ENCODE measurements at regions not wholly inside any gene's neighbourhood (a gene's known extent, or its start where the extent isn't known, plus 50 kb on each side); places are given as distances from the start of the nearest gene placed in this dataset.
"Not testable (repeated sequence)": the region's sequence is repeated elsewhere in the genome, so short reads cannot be mapped to it uniquely, and the experiment has no call there.

DNA sequence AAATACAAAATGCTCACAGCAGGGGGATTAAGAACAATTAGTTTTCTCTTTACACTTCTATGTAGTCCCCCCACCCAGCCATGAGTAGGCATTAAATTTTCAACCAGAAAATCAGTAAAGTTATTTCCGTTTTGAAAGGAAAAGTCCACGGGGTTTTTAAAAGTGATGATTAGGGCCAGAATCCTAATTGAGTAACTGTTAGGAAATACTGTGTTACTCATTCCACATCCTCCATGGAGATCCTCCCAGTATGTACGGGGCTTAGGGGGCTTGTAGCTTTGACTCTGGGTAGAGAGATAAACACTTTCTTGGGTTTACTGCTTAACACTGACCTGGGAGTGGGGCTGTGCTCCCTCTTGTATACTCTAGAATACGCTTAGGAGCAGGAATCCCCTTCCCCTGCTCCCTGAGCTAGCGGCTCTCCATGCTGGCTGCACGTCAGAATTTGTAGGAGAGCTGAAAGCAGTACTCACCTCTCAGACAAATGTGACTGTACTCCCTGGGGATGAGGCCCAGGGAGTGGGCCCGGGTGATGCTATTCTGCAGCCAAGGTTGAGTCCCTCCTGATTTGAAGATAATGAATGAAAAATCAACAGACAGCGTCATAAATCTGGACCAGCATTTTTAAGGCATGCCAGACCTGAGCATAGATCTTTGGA, 100.5 kb downstream of the SLC4A3 start:
- no peak for DNase-seq

DNA sequence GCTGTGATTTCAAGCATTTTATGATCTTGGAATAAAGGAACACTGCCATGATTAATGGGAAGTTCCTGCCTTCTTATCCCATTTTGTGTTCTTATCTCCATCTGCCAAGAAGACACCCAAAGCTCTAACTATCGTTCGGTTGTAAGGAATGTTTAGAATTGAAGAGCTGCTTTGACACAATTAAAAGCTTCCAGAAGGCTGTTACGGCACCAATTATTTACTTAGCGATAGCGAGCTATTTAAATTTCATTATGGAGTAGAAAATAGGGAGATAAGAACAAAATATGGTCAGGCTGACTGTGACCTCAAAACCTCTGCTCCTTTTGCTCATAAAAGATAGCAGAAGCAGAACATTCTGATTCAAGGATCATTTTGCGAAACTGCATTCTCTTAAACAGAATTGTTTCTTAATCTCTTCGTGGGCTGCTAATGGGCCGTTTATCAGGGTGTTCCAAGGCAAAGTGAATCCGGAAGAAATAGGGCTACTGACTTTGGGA, 101.6 kb downstream of the SLC4A3 start:
- DNase-seq: no peak

DNA sequence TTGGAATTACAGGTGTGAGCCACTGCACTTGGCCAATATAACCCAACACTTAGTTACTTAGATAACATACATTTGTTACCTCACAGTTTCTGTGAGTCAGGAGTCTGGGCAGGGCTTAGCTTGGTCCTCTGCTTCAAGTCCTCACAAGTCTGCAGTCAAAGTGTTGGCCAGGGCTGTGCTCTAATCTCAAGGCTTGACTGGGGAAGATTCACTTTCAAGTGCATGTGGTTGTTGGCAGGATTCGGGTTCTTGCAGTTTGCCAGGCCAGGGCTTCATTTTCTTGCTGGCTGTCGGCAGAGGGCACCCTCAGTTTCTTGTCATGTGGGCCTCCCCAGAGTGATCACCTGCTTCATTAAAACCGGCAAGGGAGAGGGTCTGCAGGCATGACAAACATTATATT, 103.7 kb downstream of the SLC4A3 start:
- no peak for DNase-seq

DNA sequence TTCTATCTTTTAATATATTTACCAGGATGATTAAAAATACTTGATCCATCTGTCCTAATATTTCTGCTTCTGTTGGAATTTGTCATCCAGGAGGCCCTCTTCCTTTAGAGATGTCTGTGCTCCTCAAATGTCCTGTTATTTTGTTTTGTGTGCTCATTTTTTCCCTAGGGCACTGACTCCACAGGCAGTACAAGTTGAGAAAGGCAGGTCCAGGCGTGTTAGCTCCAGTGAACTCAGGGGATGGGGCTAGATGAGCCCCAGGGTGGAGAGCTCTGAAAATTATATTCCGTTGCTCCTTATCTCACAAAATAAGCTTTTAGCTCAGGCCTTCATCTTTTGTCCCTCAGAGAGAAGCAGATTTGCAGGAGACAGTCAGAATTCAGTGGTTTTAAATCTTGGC, 105.7 kb downstream of the SLC4A3 start:
- DNase-seq: no peak

DNA sequence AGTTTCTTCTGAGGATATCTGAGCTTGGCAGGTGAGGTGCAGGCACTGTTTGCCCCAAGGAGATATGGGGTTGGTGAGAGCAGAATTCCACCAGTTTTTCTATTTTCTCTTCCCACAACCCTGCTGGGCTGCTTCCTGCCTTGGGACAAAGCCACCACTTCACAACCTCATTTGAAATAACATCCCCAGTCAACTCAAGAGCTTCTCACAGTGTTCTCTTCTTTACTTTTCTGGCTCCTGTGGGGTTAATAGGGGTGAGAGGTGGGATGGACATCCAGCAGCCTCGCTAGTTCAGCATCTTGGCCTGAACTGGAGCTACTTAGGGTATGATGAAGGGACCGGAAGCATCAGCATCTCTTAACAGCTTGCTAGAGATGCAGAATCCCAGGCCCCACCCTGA, 106.3 kb downstream of the SLC4A3 start:
- no peak for DNase-seq

DNA sequence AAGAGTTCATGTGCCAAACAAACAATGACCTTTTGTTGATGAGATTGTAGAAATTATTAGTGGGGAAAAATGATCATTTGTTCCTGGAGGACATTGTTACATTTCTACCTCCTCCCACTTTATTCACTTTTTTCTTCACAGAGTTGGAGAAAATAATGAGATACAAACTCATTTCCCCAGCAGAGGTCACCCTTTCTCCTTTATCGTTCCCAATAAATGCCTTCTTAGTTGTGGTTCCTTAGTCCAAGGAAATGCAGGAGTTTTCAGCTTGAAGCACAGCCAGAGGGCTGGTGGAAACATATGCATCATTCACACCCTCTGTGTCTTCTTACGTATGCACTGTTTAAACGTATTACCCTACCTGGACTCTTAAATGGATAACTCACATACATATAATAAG, 108.8 kb downstream of the SLC4A3 start:
- DNase-seq: peak in 1 of 2 donors; percentile 5

DNA sequence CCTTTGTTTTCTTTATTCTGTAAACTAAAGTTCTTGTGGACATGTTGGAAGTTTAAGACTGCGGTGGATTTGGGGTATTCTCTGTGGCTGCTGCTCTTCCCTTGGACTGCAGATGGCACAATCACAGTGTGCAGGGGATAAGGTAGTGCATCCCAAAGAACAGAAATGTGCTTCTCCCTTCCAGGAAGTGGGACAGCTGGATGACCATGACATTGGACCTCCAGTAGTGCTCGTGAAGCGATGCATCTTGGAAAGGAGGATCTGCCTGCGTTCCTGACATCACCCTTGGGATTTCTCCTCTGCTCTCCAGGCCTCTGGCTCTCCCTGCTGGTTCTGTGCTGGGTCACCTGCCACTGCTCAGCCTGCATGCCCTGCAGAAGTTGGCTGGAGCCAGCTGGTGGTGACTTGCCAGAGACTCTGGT, 109.9 kb downstream of the SLC4A3 start:
- DNase-seq: no peak

DNA sequence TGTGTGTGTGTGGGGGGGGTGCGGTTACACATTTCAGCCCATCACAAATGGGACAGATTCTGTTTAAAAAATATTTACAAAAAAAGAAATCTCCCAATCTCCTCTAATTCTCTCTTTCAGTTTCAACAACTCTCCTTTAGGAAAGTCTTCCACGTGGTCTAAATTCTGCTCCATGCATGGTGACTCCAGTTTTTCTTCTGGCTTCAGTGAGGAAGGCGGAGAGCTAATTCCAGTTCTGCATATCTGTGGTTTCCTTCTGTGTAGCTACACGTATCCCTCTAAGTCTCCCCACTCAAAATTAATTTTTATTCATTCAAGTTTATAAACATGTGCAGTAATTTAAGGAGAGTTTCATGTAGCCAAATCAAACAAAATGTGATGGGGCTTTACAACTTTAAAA, 111.6 kb downstream of the SLC4A3 start:
- no peak for DNase-seq

DNA sequence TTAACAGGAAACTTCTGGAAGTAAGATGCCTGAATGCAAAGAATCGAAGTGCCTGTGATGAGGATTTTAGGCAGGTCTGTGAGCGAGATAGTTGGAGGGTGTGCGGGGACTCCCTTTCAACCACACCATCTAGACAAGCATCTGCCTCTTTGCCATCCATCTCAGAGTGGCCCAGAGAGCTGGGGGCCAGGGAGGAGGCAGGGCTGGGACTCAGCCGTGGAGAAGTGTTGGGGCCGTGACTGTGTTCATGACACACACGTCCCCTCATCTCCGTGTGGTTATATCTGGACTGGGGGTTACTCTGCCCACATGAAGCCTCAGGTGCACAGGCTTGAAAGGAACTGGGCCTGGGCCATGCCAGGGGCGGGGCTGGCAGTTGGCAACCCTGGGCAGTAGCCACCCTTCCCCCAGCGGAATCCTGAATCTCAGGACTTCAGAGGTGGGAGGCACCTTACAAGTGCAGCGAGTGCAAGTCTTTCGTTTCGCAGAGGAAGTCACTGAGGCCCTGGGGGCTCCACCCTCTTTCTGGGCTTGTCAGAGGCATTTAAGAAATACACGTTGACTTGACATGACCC, 112.5 kb downstream of the SLC4A3 start:
- no peak for DNase-seq

DNA sequence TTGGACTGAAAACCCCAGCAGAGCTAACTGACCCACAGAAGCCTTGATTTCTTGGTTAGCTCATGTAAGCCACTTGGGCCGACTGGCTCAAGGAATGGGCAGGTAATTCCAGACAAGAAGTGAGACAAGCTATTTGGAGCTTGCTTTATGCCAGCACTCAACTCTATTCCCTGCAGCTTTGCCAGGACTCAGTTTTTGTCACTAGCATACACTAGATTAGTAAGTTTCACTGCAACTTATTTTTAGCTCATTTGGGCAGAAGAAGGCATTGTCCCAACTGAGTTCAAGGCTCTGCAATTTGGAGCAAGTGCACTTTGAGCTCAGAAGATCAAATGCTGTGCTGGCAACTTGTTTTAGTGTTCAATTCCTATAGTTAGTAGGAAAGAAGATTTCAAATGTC, 116.1 kb downstream of the SLC4A3 start:
- no peak for DNase-seq

DNA sequence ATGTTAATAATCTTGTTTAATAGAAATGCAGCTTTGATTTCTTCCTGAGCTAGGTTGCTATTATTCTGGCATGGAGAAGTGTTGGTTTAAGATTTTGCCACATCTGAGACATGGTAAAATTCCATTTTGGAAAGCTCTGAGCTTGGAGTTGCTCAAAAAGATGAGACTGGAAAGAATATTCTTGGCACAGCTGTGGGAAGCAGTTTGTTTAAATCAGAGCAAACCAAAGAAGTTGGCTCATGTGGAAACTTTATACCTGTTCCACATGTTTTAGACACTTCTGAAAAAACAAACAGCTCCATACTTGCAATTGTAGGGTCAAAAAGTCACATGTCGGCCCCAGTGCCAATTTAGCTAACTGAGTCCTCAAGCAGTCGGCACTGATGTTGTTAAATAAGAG, 116.6 kb downstream of the SLC4A3 start:
- no peak for DNase-seq

DNA sequence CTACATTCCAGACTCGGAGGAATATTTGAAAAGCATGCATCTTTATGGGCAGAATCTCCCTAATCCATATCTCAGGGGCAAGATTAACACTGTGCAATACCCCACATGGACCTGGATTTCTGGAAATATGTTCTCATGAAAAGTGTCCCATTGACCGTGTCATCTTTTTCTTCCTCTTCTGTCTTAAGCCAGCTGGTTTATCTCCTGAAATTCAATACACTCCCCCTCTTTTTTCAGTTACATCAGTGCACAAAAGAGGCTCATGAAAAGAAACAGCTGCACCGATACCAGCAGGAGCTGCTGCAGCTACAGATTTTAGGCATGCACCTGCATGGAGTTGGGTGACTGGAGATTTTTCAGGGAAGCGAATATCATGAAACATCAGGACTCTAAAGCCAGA, 117.2 kb downstream of the SLC4A3 start:
- no peak for DNase-seq

DNA sequence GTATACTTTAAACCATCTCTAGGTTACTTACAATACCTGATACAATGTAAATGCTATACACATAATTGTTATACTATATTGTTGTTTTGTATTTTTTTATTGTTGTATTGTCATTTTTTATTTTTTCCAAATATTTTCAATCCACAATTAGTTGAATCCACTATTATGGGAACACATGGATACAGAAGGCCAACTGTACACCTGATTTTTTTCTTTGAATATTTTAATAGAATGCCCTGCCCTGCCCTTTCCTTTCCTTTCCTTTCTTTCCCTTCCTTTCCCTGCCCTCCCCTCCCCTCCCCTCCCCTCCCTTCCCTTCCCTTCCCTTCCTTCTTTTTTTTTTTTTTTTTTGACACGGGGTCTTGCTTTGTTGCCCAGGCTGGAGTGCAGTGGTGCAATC, 120.2 kb downstream of the SLC4A3 start:
- no peak for DNase-seq

DNA sequence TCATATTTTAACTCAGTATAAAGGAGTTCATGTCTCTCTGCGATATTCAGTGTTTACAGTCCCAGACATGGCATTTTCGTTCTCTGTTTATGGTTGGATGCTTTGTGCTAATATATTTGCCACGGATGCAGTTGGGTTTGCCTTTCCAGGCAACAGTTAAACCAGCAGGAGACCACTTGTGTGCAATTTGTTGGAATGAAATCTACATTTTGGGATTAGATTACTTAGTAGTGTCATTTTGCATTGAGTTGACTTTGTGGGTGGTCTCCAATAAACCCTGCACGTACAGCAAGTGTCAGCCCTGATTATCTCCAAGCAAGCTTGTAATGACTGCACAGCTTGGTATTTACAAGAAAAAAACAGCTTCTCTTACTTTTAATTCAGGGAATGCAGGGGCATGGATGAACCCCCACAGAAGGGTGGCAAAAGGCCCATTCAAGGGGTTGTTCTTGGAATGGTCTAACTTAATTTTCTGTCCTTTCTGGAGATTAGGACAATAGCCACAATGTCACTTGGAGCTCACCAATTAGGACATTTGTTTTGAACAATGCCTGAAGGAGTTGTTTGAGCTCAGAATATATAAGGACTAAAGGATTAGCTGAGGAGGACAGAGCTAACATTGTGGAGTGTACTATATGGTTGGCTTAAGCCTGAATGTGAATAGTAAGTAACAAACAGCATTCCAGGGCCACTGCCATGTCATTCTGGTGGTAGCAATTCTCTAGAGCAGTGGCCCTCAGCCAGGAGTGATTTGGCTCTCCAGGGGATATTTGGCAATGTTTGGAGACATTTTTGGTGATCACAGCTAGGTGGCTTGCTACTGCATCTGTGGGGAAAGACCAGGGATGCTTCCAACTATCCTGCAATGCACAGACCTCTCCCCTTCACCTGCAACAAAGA, 121.5 kb downstream of the SLC4A3 start:
- DNase-seq: no peak

DNA sequence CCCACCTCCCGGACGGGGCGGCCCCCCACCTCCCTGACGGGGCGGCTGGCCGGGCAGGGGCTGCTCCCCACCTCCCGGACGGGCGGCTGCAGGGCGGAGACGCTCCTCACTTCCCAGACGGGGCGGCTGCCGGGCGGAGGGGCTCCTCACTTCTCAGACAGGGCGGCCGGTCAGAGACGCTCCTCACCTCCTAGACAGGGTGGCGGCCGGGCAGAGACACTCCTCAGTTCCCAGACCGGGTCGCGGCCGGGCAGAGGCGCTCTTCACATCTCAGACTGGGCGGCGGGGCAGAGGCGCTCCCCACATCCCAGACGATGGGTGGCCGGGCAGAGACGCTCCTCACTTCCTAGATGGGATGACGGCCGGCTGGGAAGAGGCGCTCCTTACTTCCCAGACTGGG, 123.7 kb downstream of the SLC4A3 start:
- not testable (repeated sequence) for DNase-seq

DNA sequence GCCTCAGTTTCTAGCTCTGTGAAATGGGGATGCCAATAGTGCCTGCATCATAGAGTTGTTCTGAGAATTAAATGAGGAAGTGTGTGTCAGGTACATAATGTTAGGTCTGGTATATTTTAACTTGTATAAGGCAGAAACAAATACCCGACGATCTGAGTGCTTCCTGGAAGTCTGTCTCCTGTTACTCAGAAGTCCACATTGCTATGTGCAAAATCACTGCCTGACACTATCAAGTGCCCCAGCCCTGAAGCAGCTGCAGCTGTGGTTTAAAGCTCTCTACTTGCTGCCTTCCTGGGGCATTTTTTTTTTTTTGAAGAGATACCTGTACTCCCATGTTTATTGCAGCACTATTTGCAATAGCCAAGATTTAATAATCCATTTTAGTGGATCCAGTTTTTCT, 125.3 kb downstream of the SLC4A3 start:
- no peak for DNase-seq

DNA sequence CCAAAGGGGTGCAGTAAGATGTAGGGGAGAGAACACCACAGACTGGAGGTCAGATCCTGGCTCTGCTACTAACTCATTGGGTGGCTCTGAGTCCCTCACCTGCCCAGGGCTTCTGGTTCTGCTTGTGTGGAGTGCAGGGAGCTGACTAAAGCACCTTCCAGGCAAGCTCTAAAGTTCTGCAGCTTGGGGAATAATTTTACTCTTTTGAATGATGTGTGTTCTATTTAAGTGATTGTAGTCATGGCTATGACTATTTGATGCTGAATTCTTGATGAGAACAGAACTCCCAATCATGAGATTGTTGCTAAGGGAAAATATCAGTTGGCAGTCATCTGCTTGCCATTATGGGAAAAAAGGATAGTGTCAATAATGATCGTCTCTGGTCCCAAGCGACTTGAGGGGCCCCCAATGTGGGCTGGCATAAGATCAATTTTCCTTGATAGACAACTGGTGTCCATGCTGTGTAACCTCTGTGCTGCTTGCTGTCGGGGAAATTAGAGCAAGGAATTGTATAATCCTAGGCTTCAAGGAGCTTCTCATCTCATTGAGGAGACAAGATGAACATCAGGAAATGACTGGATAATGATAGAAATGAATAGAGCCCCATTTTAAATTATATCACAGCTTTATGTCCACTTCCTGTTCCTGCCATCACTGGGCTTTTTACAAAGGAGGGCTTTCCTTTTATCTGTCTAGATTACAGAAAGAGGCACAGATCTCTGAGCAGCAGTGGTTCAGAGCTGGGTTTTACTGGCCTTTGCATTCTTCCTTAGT, 131.7 kb downstream of the SLC4A3 start:
- no peak for DNase-seq

DNA sequence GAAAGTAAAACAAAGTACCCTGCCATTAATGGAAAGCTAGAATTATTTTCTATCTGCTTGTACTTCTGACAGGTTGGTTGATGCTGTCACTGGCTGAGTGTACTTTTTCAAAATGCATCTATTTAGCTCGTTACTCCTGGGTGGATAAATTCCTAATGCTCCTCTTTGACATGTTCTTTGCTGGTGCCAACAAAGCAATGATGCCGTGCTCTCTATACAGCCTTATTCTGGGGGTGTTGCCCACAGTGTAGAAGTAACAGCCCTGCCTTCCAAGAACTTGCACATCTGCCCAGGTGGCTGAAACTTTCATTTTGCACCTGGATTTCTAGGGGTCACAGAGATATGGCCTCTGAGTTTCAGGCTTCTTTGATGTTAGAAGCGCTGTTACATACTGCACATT, 132.4 kb downstream of the SLC4A3 start:
- no peak for DNase-seq

DNA sequence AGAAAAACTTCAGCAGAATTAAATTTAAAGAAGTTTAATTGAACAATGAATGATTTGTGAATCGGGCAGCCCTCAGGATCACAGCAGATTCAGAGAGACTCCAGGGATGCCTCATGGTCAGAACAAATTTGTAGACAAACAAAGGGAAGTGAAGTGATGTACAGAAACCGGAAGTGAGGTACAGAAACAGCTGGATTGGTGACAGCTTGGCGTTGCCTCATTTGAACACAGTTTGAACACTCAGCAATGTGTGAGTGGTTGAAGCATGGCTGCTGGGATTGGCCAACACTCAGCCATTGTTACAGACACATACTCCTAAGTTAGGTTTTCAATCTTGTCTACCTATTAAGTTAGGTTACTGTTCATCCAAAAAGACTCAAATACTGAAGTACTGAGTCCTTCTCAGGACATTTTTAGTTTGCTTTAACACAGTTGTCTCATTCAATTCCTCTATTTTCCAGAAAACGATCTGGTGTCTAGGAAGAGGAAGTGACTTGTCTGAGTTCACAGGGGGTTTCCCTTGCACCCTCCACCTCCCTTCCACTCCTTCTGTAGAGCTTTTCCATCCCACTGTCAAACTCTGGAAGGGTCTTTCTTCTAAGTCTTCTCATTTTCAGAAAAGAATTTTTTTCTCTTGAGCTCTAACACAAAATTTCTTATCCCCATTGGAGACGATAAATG, 137.9 kb downstream of the SLC4A3 start:
- DNase-seq: no peak

DNA sequence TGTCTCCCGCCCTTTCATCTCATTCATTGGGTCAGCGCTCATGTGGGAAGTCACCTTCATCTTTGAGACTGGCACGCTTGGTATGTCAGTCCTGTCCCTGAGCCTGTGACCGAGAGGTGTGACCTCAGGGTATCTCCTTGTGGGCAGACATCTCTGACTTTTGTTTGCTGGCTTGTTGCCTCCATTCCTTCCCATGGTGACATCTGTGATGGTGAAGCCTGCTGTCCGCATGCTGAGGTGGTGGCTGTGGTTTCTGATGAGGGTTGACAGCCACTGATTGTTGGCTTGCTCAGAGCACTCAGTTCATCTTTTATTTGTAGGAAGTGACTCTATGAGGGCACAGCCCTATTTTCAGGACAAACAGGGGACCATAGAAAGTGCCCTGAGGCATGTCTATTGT, 139.2 kb downstream of the SLC4A3 start:
- DNase-seq: no peak

DNA sequence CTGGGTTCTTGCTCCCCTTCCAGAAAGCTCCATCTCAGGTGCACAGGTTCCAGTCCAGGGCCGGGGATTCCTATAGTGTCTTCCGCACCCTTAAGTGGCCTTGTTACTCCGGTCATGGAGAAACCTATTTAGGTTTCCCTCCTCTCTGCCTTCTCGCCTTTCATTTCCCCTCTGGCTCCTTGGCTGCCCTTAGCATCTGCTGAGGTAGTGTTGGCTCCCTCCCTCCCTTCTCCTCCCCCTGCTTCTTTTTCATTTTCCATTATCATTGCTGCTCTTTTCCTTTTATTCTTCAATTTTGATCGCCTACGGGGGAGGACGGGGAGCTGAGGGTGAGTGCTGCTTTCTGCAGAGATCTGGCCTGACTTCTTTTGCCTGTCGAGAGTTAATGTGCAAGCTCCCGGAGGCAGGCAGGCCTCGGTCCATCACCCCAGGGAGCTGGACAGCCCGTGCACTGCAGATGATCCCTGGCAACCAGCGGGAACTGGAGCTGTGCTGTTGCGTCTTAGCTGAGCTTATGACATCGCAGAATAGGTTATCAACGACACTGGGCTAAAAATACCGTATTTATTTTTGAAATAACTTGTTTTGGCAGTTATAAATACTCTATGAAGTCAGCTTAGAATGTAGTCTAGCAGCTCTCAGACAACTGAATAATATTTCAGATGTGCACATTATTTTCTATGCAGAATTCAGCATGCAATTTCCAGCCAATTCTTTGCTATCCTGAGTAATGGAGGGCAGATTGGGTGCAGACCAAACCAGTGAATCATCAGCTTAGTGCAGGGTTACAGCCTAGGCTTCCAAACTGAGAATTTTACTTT, 141.9 kb downstream of the SLC4A3 start:
- DNase-seq: no peak
